Mesenchymal stem cell (in vitro differentiated cells and primary cell): ENCODE measurements at regions not wholly inside any gene's neighbourhood (a gene's known extent, or its start where the extent isn't known, plus 50 kb on each side); places are given as distances from the start of the nearest gene placed in this dataset.

ENCODE experiments used
- DNase-seq: peaks from one replicate; pipeline ENCODE4 v3.0.0-alpha.2; 2013
- H2AFZ ChIP-seq: one replicate; pipeline ENCODE4 v1.6.1; 2013; ENCODE audit warnings: low read depth, mild to moderate bottlenecking, control low read depth, inconsistent platforms, low read length, moderate library complexity
- H2AK5ac ChIP-seq: 2 replicates; pipeline ENCODE4 v1.6.1; 2013; ENCODE audit warnings: low read length, moderate library complexity, mild to moderate bottlenecking, inconsistent platforms; ENCODE audit not compliant: severe bottlenecking
- H2BK120ac ChIP-seq: one replicate; pipeline ENCODE4 v1.6.1; 2013; ENCODE audit warnings: low read depth, mild to moderate bottlenecking, inconsistent platforms, low read length, moderate library complexity
- H2BK12ac ChIP-seq, 2 experiments: one replicate each; pipeline ENCODE4 v1.6.1; 2013; ENCODE audit warnings: inconsistent platforms in 2 of 2, low read length in 2 of 2, mild to moderate bottlenecking in 2 of 2, moderate library complexity in 2 of 2, control low read depth in 1 of 2
- H2BK15ac ChIP-seq: one replicate; pipeline ENCODE4 v1.6.1; 2013; ENCODE audit warnings: mild to moderate bottlenecking, low read depth, inconsistent platforms; ENCODE audit not compliant: poor library complexity, severe bottlenecking
- H2BK5ac ChIP-seq: 2 replicates; pipeline ENCODE4 v1.6.1; 2013; ENCODE audit warnings: low read depth, mild to moderate bottlenecking, low read length, control low read depth, inconsistent platforms; ENCODE audit not compliant: poor library complexity, severe bottlenecking
- H3K14ac ChIP-seq, 2 experiments: one replicate each; pipeline ENCODE4 v1.6.1; 2013; ENCODE audit warnings: inconsistent platforms in 2 of 2, low read length in 2 of 2, control low read depth in 1 of 2, mild to moderate bottlenecking in 1 of 2, moderate library complexity in 1 of 2
- H3K18ac ChIP-seq, 2 experiments: one replicate each; pipeline ENCODE4 v1.6.1; 2013; ENCODE audit warnings: inconsistent platforms in 2 of 2, low read length in 2 of 2, control low read depth in 1 of 2, low read depth in 1 of 2, mild to moderate bottlenecking in 1 of 2
- H3K23ac ChIP-seq, 2 experiments: one replicate each; pipeline ENCODE4 v1.6.1; 2013; ENCODE audit warnings: inconsistent platforms in 2 of 2, low read length in 2 of 2, mild to moderate bottlenecking in 2 of 2, moderate library complexity in 2 of 2, control low read depth in 1 of 2
- H3K27ac ChIP-seq: 2 replicates; pipeline ENCODE4 v1.5.1; 2013; ENCODE audit warnings: mild to moderate bottlenecking, moderate library complexity, low read length, control low read depth, inconsistent platforms; ENCODE audit not compliant: poor library complexity, severe bottlenecking
- H3K27me3 ChIP-seq, 2 experiments: 2 replicates each; pipeline versions ENCODE4 v1.6.1 to v1.7.0; 2013; ENCODE audit warnings: low read length in 2 of 2, mild to moderate bottlenecking in 2 of 2, moderate library complexity in 2 of 2, control low read depth in 1 of 2, inconsistent platforms in 1 of 2; ENCODE audit not compliant: control insufficient read depth in 1 of 2, insufficient read depth in 1 of 2
- H3K36me3 ChIP-seq, 2 experiments: 2 replicates each; pipeline versions ENCODE4 v1.6.1 to v1.7.0; 2013; ENCODE audit warnings: low read length in 2 of 2, control low read depth in 1 of 2, inconsistent platforms in 1 of 2, low read depth in 1 of 2, mild to moderate bottlenecking in 1 of 2; ENCODE audit not compliant: insufficient read depth in 2 of 2, control insufficient read depth in 1 of 2
- H3K4ac ChIP-seq, 2 experiments: one replicate each; pipeline ENCODE4 v1.6.1; 2013; ENCODE audit warnings: inconsistent platforms in 2 of 2, low read length in 2 of 2, mild to moderate bottlenecking in 2 of 2, moderate library complexity in 2 of 2, control low read depth in 1 of 2, low read depth in 1 of 2
- H3K4me1 ChIP-seq: 2 replicates; pipeline ENCODE4 v1.6.1; 2013; ENCODE audit warnings: low read depth, low read length, control low read depth; ENCODE audit not compliant: control insufficient read depth, insufficient read depth
- H3K4me2 ChIP-seq: 2 replicates; pipeline ENCODE4 v1.6.1; 2013; ENCODE audit warnings: low read length, mild to moderate bottlenecking, inconsistent platforms; ENCODE audit not compliant: poor library complexity, severe bottlenecking
- H3K4me3 ChIP-seq, 2 experiments: 2 replicates each; pipeline versions ENCODE4 v1.5.1 to v1.7.0; 2013; ENCODE audit warnings: low read length in 2 of 2, mild to moderate bottlenecking in 2 of 2, control low read depth in 1 of 2, low read depth in 1 of 2; ENCODE audit not compliant: insufficient read depth in 1 of 2
- H3K79me1 ChIP-seq: replicated peaks from 2 replicates; pipeline ENCODE4 v1.6.1; 2013; ENCODE audit warnings: mild to moderate bottlenecking, control low read depth, low read length, inconsistent platforms; ENCODE audit not compliant: poor library complexity, severe bottlenecking
- H3K9ac ChIP-seq: 2 replicates; pipeline ENCODE4 v1.7.0; 2013; ENCODE audit warnings: mild to moderate bottlenecking, low read length, moderate library complexity
- H3K9me3 ChIP-seq: 2 replicates; pipeline ENCODE4 v1.7.0; 2013; ENCODE audit warnings: mild to moderate bottlenecking, low read length; ENCODE audit not compliant: control insufficient read depth
- H4K8ac ChIP-seq: one replicate; pipeline ENCODE4 v1.6.1; 2013; ENCODE audit warnings: inconsistent platforms, mild to moderate bottlenecking, low read length, moderate library complexity
- H4K91ac ChIP-seq: one replicate; pipeline ENCODE4 v1.6.1; 2013; ENCODE audit warnings: mild to moderate bottlenecking, low read length, inconsistent platforms
- WGBS: methylation state at CpG from one replicate; pipeline ENCODE4 v1.1.7; 2013; ENCODE audit warnings: mixed read lengths; 5-methylcytosine and 5-hydroxymethylcytosine counted together

DNA sequence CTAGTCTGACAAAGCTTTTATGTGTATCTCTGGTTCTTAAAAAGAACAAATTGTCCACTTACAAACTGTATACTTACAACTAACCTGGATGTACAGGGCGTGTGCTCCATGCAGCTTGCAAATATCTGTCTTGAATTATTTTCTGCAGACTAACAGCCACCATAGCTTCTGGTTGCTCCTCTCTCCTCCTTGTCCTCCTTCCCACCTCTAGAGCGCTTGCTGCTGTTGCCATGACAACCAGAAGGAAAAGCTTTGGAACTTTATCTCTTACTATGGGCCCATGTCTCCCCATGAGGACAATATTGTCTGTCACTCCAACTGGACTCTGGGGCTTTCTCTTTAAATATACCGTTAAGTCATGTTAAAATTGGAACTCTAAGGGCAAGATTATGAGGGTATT, 71.5 kb upstream of the DHX40 start:
- H2AFZ ChIP-seq: no peak overlapping the region
- H3K23ac ChIP-seq: no peak overlapping the region
- no peak overlapping the region for H2BK5ac ChIP-seq
- H2BK120ac ChIP-seq: no peak overlapping the region
- H2BK12ac ChIP-seq: no peak overlapping the region
- peaks cover 5% of the 10 kb centered on the region for H3K9me3 ChIP-seq
- peaks cover 7 to 12% of the 10 kb centered on the region in 2 experiments for H3K27me3 ChIP-seq
- peak overlapping the region; percentile 42 for H2AK5ac ChIP-seq
- no peak overlapping the region for H4K91ac ChIP-seq
- no peaks in the 10 kb centered on the region for H3K79me1 ChIP-seq
- H3K14ac ChIP-seq: no peak overlapping the region
- H3K18ac ChIP-seq: no peak overlapping the region
- DNase-seq: no peak
- H3K4me1 ChIP-seq: peaks cover 6% of the 10 kb centered on the region
- no peak overlapping the region for H4K8ac ChIP-seq
- H2BK15ac ChIP-seq: no peak overlapping the region
- no peaks in the 10 kb centered on the region for H3K36me3 ChIP-seq
- no peak overlapping the region for H3K4ac ChIP-seq
- no peak overlapping the region for H3K27ac ChIP-seq
- 87% methylated on average over 3 of the region's 3 CpGs for WGBS
- H3K4me3 ChIP-seq: no peak overlapping the region
- H3K4me2 ChIP-seq: no peak overlapping the region
- no peak overlapping the region for H3K9ac ChIP-seq

DNA sequence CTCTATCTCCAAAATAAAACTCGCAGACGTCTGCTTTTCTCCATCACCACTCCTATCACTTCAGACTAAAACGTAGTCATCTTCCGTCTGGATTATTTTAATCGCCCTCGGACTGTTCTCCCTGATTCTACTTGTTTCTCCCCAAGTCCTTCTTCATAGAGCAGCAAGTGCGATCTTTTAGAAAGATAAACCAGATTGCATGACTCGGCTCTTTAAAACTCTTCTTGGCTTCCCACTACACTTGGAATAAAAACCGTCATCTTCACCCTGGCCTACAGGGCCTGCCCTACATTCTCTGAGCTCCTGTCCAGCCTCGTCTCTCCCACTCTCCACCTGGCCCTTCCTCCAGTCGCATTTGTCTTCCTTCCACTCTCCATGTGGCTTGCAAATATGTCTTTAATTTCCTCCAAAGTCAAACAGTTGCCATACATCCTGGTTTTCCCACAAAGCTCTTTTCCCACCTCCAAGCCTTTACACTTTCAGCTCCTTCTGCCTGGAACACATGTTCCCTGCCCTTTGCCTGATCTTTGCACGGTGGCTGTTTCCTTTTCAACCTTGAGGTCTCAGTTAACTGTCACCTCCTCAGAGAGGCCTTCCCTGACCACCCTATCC, 70.5 kb upstream of the DHX40 start:
- no peak overlapping the region for H4K8ac ChIP-seq
- no peak overlapping the region for H2BK12ac ChIP-seq
- no peak overlapping the region for H3K14ac ChIP-seq
- H3K18ac ChIP-seq: no peak overlapping the region
- H3K79me1 ChIP-seq: no peaks in the 10 kb centered on the region
- H2AK5ac ChIP-seq: no peak overlapping the region
- no peak overlapping the region for H4K91ac ChIP-seq
- peaks cover 8% of the 10 kb centered on the region for H3K4me1 ChIP-seq
- H3K27me3 ChIP-seq: peaks cover 7 to 12% of the 10 kb centered on the region in 2 experiments
- no peak overlapping the region for H2BK15ac ChIP-seq
- no peak overlapping the region for H2BK120ac ChIP-seq
- WGBS: 89% methylated on average over 12 of the region's 12 CpGs
- H2BK5ac ChIP-seq: no peak overlapping the region
- no peak overlapping the region for H2AFZ ChIP-seq
- no peak overlapping the region for H3K27ac ChIP-seq
- H3K23ac ChIP-seq: no peak overlapping the region
- H3K4me2 ChIP-seq: no peak overlapping the region
- peaks cover 5% of the 10 kb centered on the region for H3K9me3 ChIP-seq
- no peak overlapping the region for H3K9ac ChIP-seq
- no peaks in the 10 kb centered on the region for H3K36me3 ChIP-seq
- DNase-seq: no peak
- no peak overlapping the region for H3K4ac ChIP-seq
- H3K4me3 ChIP-seq: no peak overlapping the region

DNA sequence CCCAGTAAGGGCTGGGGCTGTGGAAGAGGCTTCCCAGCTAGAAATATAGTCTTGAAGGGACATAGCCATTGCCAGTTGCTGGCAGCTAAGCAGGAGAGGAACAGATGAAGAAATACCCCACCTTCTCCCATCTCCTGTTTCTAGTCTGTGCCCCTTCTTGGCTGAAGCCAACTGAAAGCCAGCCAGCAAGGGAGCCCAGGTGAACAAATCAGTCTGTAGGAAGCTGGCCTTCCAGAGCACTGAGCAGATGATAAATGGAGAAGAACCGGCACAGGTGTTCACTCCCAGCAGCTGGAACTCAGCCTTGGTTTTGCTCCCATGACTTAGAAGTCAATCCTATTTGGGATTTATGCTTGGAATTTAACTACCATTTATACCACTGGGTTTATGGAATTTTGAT, 69.2 kb upstream of the DHX40 start:
- 100% methylated on average over 1 of the region's 1 CpG for WGBS
- Histone ChIP-seq H3K9me3 (peaks cover 5% of the 10 kb centered on the region), H3K4ac (no peak overlapping the region), H2BK5ac (no peak overlapping the region), H3K27me3 (peaks cover 7 to 12% of the 10 kb centered on the region in 2 experiments), H3K14ac (no peak overlapping the region), H2AFZ (no peak overlapping the region), H3K9ac (no peak overlapping the region), H4K8ac (no peak overlapping the region), H4K91ac (no peak overlapping the region), H3K4me1 (peaks cover 8% of the 10 kb centered on the region), H3K27ac (no peak overlapping the region), H3K4me2 (no peak overlapping the region), H3K79me1 (no peaks in the 10 kb centered on the region), H3K4me3 (no peak overlapping the region), H2BK15ac (no peak overlapping the region), H3K36me3 (no peaks in the 10 kb centered on the region), H3K23ac (no peak overlapping the region), H2BK120ac (no peak overlapping the region), H2BK12ac (no peak overlapping the region), H2AK5ac (no peak overlapping the region), H3K18ac (no peak overlapping the region)
- DNase-seq: no peak

DNA sequence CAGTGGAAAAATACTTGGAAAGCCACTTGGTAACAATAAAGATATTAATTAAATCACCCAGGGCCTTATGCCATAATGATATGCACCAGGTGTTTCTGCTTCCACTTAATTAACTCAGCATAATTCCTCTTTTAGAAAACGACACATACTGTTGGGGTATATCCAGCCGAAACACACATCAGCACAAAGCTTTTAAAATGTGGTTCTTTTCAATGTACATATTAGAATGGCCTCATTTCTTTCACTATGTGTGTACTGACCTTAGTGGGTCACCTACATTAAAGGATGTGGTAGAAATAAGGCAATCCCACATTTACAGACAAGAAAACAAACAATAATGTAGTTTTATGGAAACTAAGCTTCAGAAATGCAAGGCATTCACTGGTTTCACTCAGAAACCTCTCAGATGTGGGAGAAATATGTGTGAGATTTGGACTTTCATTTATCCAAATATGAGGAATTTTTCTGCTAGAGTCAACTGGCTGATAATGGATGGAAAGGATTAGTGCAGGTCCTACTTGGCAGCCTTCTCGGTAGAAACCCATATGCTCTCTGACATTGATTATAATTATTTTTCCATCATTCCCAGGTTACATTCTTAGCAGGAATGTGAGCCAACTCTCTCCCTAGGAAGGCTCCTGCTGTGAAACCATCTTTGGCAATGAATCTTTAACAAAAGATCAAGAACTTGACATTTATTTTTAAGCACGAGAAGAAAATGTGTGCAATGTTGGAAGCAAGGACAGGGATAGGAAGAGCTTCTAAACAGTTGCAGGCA, 66.7 kb upstream of the DHX40 start:
- Histone ChIP-seq H3K4me2 (no peak overlapping the region), H3K4me3 (no peak overlapping the region), H2BK15ac (no peak overlapping the region), H3K4me1 (peaks cover 5% of the 10 kb centered on the region), H3K23ac (no peak overlapping the region), H3K27ac (peak overlapping the region; percentile 55), H2AK5ac (no peak overlapping the region), H2BK12ac (no peak overlapping the region), H2BK5ac (no peak overlapping the region), H3K79me1 (no peaks in the 10 kb centered on the region), H4K91ac (no peak overlapping the region), H3K27me3 (peaks cover 7 to 14% of the 10 kb centered on the region in 2 experiments), H3K9me3 (peaks cover 5% of the 10 kb centered on the region), H2AFZ (no peak overlapping the region), H3K4ac (no peak overlapping the region), H3K18ac (no peak overlapping the region), H3K14ac (no peak overlapping the region), H4K8ac (no peak overlapping the region), H3K9ac (no peak overlapping the region), H3K36me3 (no peaks in the 10 kb centered on the region), H2BK120ac (no peak overlapping the region)
- WGBS: 74% methylated on average over 2 of the region's 4 CpGs
- no peak for DNase-seq
